Skeletal muscle tissue (tissue), 3 donors: ENCODE measurements at regions not wholly inside any gene's neighbourhood (a gene's known extent, or its start where the extent isn't known, plus 50 kb on each side); places are given as distances from the start of the nearest gene placed in this dataset.

Experiments used
- H3K27ac ChIP-seq: one replicate; pipeline ENCODE4 v1.7.0; 2013; ENCODE audit warnings: mild to moderate bottlenecking, low read depth, low read length, inconsistent platforms
- H3K27me3 ChIP-seq, 3 donors: one replicate each; pipeline ENCODE4 v1.7.0; 2013; ENCODE audit warnings: low read length in 3 of 3; ENCODE audit not compliant: control insufficient read depth in 3 of 3, insufficient read depth in 3 of 3
- H3K36me3 ChIP-seq, 3 donors: one replicate each; pipeline ENCODE4 v1.7.0; 2013; ENCODE audit warnings: low read length in 3 of 3; ENCODE audit not compliant: control insufficient read depth in 3 of 3, insufficient read depth in 3 of 3
- H3K4me1 ChIP-seq, 3 donors: one replicate each; pipeline ENCODE4 v1.7.0; 2013; ENCODE audit warnings: low read length in 3 of 3, mild to moderate bottlenecking in 3 of 3; ENCODE audit not compliant: control insufficient read depth in 3 of 3, insufficient read depth in 3 of 3
- H3K4me3 ChIP-seq, 3 donors: one replicate each; pipeline ENCODE4 v1.7.0; 2013; ENCODE audit warnings: low read length in 3 of 3
- H3K9ac ChIP-seq, 3 donors: one replicate each; pipeline ENCODE4 v1.7.0; 2013; ENCODE audit warnings: low read length in 3 of 3, mild to moderate bottlenecking in 3 of 3, moderate library complexity in 2 of 3, low read depth in 1 of 3
- H3K9me3 ChIP-seq, 3 donors: one replicate each; pipeline ENCODE4 v1.7.0; 2013; ENCODE audit warnings: low read length in 3 of 3; ENCODE audit not compliant: control insufficient read depth in 3 of 3
- donor health status: Osteomylitis.

GRCh38 chr5:61746831-61747575 lies 414.9 kb downstream of the ZSWIM6 start:
- no peaks in the 10 kb centered on the region for H3K4me1 ChIP-seq
- H3K9me3 ChIP-seq: no peaks in the 10 kb centered on the region
- no peaks in the 10 kb centered on the region for H3K36me3 ChIP-seq
- no peak overlapping the region for H3K27ac ChIP-seq
- H3K9ac ChIP-seq: no peak overlapping the region
- no peak overlapping the region for H3K4me3 ChIP-seq
- no peaks in the 10 kb centered on the region for H3K27me3 ChIP-seq

GRCh38 chr5:61748121-61748520 lies 416.1 kb downstream of the ZSWIM6 start:
- Histone ChIP-seq H3K27ac (no peak overlapping the region), H3K27me3 (no peaks in the 10 kb centered on the region), H3K36me3 (no peaks in the 10 kb centered on the region), H3K4me1 (no peaks in the 10 kb centered on the region), H3K9ac (no peak overlapping the region), H3K4me3 (no peak overlapping the region), H3K9me3 (no peaks in the 10 kb centered on the region)

GRCh38 chr5:61748651-61749050 lies 416.6 kb downstream of the ZSWIM6 start:
- Histone ChIP-seq H3K4me3 (no peak overlapping the region), H3K9ac (no peak overlapping the region), H3K4me1 (no peaks in the 10 kb centered on the region), H3K27ac (no peak overlapping the region), H3K9me3 (no peaks in the 10 kb centered on the region), H3K27me3 (no peaks in the 10 kb centered on the region), H3K36me3 (no peaks in the 10 kb centered on the region)

GRCh38 chr5:61752588-61752987 lies 420.5 kb downstream of the ZSWIM6 start:
- H3K27ac ChIP-seq: no peak overlapping the region

GRCh38 chr5:61754792-61755191 lies 422.7 kb downstream of the ZSWIM6 start:
- Histone ChIP-seq H3K4me1 (no peaks in the 10 kb centered on the region), H3K27ac (no peak overlapping the region), H3K9ac (no peak overlapping the region)

More at GRCh38 chr5:61752588-61752987, 420.5 kb downstream of the ZSWIM6 start:
- Histone ChIP-seq H3K27me3 (no peaks in the 10 kb centered on the region), H3K4me1 (no peaks in the 10 kb centered on the region), H3K9me3 (no peaks in the 10 kb centered on the region), H3K4me3 (no peak overlapping the region), H3K9ac (no peak overlapping the region), H3K36me3 (no peaks in the 10 kb centered on the region)

GRCh38 chr5:61755726-61756222 lies 423.7 kb downstream of the ZSWIM6 start:
- Histone ChIP-seq H3K27me3 (no peaks in the 10 kb centered on the region), H3K4me1 (no peaks in the 10 kb centered on the region), H3K36me3 (no peaks in the 10 kb centered on the region), H3K9me3 (no peaks in the 10 kb centered on the region), H3K27ac (no peak overlapping the region), H3K9ac (no peak overlapping the region), H3K4me3 (no peak overlapping the region)

More at GRCh38 chr5:61754792-61755191, 422.7 kb downstream of the ZSWIM6 start:
- Histone ChIP-seq H3K4me3 (no peak overlapping the region), H3K9me3 (no peaks in the 10 kb centered on the region), H3K36me3 (no peaks in the 10 kb centered on the region), H3K27me3 (no peaks in the 10 kb centered on the region)

- no peak overlapping the region for H3K27ac ChIP-seq
- no peaks in the 10 kb centered on the region for H3K27me3 ChIP-seq
- no peak overlapping the region for H3K9ac ChIP-seq
- H3K9me3 ChIP-seq: no peaks in the 10 kb centered on the region
- H3K4me1 ChIP-seq: no peaks in the 10 kb centered on the region
- H3K36me3 ChIP-seq: no peaks in the 10 kb centered on the region
- H3K4me3 ChIP-seq: no peak overlapping the region
Measured at GRCh38 chr5:61758711-61759110, 426.7 kb downstream of the ZSWIM6 start.

- Histone ChIP-seq H3K4me3 (no peak overlapping the region), H3K4me1 (no peaks in the 10 kb centered on the region), H3K27ac (no peak overlapping the region), H3K9me3 (peaks cover 0 to 2% (median 2%) of the 10 kb centered on the region in 3 donors), H3K9ac (no peak overlapping the region), H3K36me3 (no peaks in the 10 kb centered on the region), H3K27me3 (peaks cover 0 to 6% (median 0%) of the 10 kb centered on the region in 3 donors)
Measured at GRCh38 chr5:61765471-61765870, 433.4 kb downstream of the ZSWIM6 start.

- Histone ChIP-seq H3K9ac (no peak overlapping the region), H3K9me3 (peaks cover 0 to 2% (median 2%) of the 10 kb centered on the region in 3 donors), H3K27ac (no peak overlapping the region), H3K36me3 (no peaks in the 10 kb centered on the region), H3K27me3 (peaks cover 0 to 6% (median 2%) of the 10 kb centered on the region in 3 donors), H3K4me1 (no peaks in the 10 kb centered on the region), H3K4me3 (no peak overlapping the region)
Measured at GRCh38 chr5:61766141-61766540, 434.1 kb downstream of the ZSWIM6 start.

- no peaks in the 10 kb centered on the region for H3K4me1 ChIP-seq
- no peaks in the 10 kb centered on the region for H3K36me3 ChIP-seq
- H3K9ac ChIP-seq: no peak overlapping the region
Measured at GRCh38 chr5:61767231-61768080, 435.4 kb downstream of the ZSWIM6 start.

More at GRCh38 chr5:61767231-61768080, 435.4 kb downstream of the ZSWIM6 start:
- H3K27me3 ChIP-seq: peaks cover 0 to 6% (median 4%) of the 10 kb centered on the region in 3 donors
- no peak overlapping the region for H3K4me3 ChIP-seq
- H3K9me3 ChIP-seq: peaks cover 0 to 2% (median 2%) of the 10 kb centered on the region in 3 donors
- no peak overlapping the region for H3K27ac ChIP-seq
